Activated naive CD8-positive, alpha-beta T cell treated with anti-CD3 and anti-CD28 coated beads, Interleukin-2, amount 50 U/mL, for 24 hours (primary cell): ENCODE measurements at regions not wholly inside any gene's neighbourhood (a gene's known extent, or its start where the extent isn't known, plus 50 kb on each side); places are given as distances from the start of the nearest gene placed in this dataset.
"Not testable (repeated sequence)": the region's sequence is repeated elsewhere in the genome, so short reads cannot be mapped to it uniquely, and the experiment has no call there.

Source experiments
- ATAC-seq: fragments of 150-1000 bp; cut with Tn5 transposase; one replicate; pipeline ENCODE4 v1.10.0; 2021
- DNase-seq: peaks from one replicate; pipeline ENCODE4 v3.0.0; 2021
- H3K27ac Mint-ChIP-seq: one replicate; pipeline ENCODE4 v1.8.0; 2021; ENCODE audit warnings: mild to moderate bottlenecking, mixed read lengths
- H3K27me3 Mint-ChIP-seq: one replicate; pipeline ENCODE4 v1.8.0; 2021; ENCODE audit warnings: mixed read lengths
- H3K36me3 Mint-ChIP-seq: one replicate; pipeline ENCODE4 v1.8.0; 2021; ENCODE audit warnings: low read depth, mixed read lengths
- H3K4me1 Mint-ChIP-seq: one replicate; pipeline ENCODE4 v1.8.0; 2021; ENCODE audit warnings: mixed read lengths
- H3K4me3 Mint-ChIP-seq: one replicate; pipeline ENCODE4 v1.8.0; 2021; ENCODE audit warnings: mild to moderate bottlenecking, moderate library complexity, mixed read lengths
- H3K9me3 Mint-ChIP-seq: one replicate; pipeline ENCODE4 v1.8.0; 2021; ENCODE audit warnings: mixed read lengths

DNA sequence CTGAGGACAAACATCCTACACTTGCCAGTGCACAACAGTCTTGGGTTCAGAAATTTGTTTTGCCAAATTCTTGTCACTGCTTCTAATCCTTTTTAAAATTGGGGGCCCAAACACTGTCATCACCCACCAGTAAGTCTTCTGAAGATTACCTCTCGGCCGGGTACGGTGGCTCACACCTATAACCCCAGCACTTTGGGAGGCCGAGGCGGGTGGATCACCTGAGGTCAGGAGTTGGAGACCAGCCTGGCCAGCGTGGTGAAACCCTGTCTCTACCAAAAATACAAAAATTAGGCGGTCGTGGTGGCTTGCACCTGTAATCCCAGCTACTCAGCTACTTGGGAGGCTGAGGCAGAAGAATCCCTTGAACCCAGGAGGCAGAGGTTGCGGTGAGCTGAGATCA, 87.8 kb upstream of the DMRT1 start:
- not testable (repeated sequence) for H3K4me3 Mint-ChIP-seq, H3K27me3 Mint-ChIP-seq, H3K9me3 Mint-ChIP-seq, H3K27ac Mint-ChIP-seq, ATAC-seq, DNase-seq, H3K36me3 Mint-ChIP-seq
- peaks cover 48% of the 10 kb centered on the region for H3K4me1 Mint-ChIP-seq

DNA sequence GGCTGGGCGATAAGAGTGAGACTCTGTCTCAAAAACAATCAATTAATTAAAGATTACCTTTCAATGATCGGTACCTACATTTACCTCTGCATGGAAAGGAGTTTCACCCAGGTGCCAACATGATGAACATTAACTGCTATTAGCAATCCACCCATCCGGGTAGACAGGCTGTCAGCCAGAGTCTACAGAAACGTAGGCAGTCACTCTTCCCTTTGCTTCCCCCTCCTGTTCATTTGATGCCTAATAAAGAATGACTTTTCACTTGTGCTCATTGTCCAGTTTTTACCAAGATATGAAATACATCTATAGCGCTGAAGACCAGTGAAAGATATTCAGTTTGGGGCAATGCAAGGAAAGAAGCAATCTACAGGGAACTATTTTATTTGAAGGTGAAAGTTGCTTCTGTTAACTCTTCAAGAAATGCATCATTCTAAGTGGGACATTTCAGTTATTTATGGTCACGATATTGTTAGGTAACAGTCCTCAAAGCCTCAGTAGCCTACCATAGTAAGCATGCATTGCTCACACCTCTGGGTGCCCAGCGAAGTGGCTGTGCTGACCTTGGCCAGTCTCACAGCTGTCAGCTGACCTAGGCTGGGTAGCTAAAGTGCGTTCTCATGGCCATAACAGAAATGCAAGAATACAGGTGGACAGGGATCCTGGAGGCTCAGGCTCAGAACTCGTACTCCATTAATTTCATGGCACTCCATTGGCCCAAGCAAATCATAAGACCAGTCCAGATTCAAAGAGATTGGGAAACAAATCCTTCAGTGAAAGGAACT, 87.2 kb upstream of the DMRT1 start:
- Mint-ChIP-seq H3K4me1 (peaks cover 42% of the 10 kb centered on the region), H3K4me3 (no peak overlapping the region), H3K36me3 (no peaks in the 10 kb centered on the region), H3K9me3 (no peaks in the 10 kb centered on the region), H3K27me3 (peaks cover 4% of the 10 kb centered on the region), H3K27ac (no peak overlapping the region)
- DNase-seq (no peak), ATAC-seq (no peak)

DNA sequence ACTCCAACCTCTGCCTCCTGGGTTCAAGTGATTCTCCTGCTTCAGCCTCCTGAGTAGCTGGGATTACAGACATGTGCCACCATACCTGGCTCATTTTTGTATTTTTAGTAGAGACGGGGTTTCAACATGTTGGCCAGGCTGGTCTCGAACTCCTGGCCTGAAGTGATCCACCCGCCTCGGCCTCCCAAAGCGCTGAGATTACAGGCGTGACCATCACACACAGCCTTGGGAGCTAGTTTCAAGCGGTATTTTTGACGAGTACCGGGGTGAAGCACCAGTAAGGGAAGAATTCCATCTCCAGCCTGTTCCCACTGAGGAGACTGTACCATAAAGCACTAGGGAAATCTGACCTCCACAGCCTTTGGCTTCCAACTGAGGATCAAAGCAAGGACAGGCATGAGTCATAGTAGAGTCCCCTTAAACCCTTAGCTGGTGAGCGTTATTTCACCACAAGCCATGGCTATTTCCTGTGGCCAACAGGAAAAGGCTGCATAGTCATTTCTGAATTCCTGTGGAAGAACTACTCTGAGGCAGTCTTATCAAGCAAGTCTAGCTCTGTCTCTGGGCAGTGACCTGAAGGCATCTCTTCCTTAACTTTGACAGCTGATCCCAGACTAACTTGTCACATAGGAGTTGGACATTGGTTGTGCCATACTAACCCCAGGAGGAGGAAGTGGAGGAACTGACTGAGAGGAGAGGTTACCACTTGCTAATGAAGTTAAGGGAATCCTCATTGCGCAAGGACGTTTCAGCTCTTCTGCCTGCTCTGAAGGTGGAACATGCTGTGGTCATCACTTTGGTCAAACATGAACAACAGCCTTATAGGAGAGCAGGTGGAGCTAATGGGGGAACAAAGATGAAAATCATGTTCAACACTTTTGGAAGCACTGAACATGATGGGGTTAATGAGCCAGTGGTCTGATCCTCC, 85.8 kb upstream of the DMRT1 start:
- H3K4me1 Mint-ChIP-seq = peaks cover 30% of the 10 kb centered on the region

DNA sequence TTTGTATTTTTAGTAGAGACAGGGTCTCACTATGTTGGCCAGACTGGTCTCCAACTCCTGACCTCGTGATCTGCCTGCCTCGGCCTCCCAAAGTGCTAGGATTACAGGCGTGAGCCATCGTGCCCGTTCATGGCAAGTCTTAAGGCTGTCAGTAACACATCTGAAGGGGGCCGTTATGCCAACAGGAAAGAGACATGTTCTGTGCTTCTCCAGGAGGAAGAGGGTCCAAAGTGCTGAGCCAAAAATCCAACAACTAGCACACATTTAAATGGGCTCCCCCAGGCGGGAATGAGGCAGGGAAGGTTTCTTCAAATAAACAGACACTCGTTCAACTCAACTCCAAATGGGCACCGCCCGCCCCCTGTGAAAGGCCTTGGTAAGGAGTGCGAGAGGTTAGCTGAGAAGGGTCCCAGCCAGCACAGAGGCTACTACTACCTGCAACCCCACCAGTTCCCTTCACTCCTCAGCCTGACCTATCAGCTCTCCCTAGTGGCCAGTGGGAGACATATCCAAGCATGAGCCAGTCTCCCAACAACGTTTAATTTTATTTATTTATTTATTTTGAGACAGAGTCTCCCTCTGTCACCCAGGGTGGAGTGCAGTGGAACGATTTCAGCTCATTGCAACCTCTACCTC, 84.1 kb upstream of the DMRT1 start:
- H3K4me3 Mint-ChIP-seq = no peak overlapping the region
- ATAC-seq (peak; percentile 66), DNase-seq (no peak)
- no peaks in the 10 kb centered on the region for H3K9me3 Mint-ChIP-seq
- H3K36me3 Mint-ChIP-seq = no peaks in the 10 kb centered on the region
- H3K27me3 Mint-ChIP-seq = peaks cover 6% of the 10 kb centered on the region
- no peak overlapping the region for H3K27ac Mint-ChIP-seq
- peaks cover 17% of the 10 kb centered on the region for H3K4me1 Mint-ChIP-seq

More for the DNA sequence above, 85.8 kb upstream of the DMRT1 start:
- Mint-ChIP-seq H3K27ac (no peak overlapping the region), H3K36me3 (no peaks in the 10 kb centered on the region), H3K9me3 (no peaks in the 10 kb centered on the region), H3K27me3 (peaks cover 4% of the 10 kb centered on the region), H3K4me3 (no peak overlapping the region)
- DNase-seq (no peak), ATAC-seq (peak; percentile 21)

DNA sequence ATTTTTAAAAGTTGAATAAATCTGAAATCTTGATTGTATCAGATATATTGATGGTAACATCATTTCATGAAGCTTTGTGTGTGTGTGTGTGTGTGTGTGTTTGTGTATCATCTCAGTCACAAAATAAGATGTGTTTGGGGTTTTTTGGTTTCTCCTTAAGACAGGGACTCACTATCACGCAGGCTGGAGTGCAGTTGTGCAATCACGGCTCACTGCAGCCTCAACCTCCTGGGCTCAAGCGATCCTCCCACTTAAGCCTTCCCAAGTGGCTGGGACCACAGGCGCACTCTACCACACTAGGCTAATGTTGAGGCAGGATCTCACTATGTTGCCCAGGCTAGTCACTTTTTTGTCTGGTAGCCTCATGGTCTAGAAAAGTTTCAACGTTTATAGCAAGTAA, 83.4 kb upstream of the DMRT1 start:
- no peak overlapping the region for H3K27ac Mint-ChIP-seq
- ATAC-seq = no peak
- no peak for DNase-seq
- no peak overlapping the region for H3K4me3 Mint-ChIP-seq
- peaks cover 16% of the 10 kb centered on the region for H3K4me1 Mint-ChIP-seq
- H3K36me3 Mint-ChIP-seq = no peaks in the 10 kb centered on the region
- H3K9me3 Mint-ChIP-seq = no peaks in the 10 kb centered on the region
- peaks cover 7% of the 10 kb centered on the region for H3K27me3 Mint-ChIP-seq

DNA sequence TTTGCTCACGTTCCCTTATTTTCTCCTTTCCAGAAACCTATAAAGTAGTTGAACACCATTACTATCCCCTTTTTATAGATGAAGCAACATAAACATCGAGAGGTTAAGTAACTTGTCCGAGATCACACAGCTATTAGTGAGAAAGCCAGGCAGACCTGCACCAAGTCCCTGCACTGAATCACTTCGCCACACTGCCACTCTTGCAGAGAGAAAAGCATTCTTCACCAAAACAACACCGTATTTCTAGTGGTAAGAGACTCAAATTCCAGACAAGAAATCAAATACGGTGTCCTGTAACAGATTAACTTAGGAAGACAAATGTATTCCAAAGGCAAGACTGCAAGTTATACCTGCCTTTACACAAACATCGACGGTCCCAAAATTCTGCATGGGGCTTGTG, 82.0 kb upstream of the DMRT1 start:
- no peak overlapping the region for H3K27ac Mint-ChIP-seq
- no peak for ATAC-seq

DNA sequence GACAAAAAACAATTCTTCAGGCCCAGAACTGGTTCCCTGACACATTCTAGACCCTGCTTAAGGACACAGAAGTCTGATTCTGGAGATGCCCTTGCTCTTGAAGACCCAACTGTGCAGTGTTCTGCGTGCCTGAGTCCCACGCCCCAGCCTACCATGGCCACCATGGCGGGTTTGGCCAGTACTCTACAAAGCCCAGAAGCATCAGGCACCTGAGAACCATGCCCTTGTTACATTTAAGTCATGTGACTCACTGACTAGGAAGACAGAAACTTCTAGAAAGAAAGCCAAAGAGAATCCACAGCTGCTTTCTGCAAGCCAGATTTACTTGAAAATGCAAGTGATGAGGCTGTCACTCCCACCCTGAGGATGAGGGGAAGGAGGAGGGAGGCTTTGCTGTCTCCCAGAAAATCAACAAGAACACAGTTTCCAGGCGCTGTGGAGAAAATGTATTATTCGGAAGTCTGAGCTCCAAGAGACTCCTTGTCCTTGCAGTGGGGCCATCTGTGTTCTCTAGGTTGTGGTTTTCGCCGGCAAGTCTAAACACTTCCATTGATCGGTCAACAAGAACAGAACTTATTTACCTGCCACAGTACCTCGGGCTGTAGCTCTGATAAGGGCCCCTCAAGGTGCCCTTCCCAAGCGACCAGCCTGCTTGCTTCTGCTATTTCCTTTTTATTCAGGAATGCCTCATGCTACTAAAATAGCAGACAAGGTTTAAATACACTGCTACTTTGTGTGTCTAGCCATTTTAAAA, 81.3 kb upstream of the DMRT1 start:
- DNase-seq = no peak
- Mint-ChIP-seq H3K27me3 (peaks cover 8% of the 10 kb centered on the region), H3K4me1 (peaks cover 17% of the 10 kb centered on the region), H3K36me3 (no peaks in the 10 kb centered on the region), H3K27ac (no peak overlapping the region), H3K4me3 (no peak overlapping the region), H3K9me3 (no peaks in the 10 kb centered on the region)
- no peak for ATAC-seq

More for the DNA sequence above, 82.0 kb upstream of the DMRT1 start:
- Mint-ChIP-seq H3K4me1 (peaks cover 19% of the 10 kb centered on the region), H3K36me3 (no peaks in the 10 kb centered on the region), H3K4me3 (no peak overlapping the region), H3K27me3 (peaks cover 7% of the 10 kb centered on the region), H3K9me3 (no peaks in the 10 kb centered on the region)
- no peak for DNase-seq

DNA sequence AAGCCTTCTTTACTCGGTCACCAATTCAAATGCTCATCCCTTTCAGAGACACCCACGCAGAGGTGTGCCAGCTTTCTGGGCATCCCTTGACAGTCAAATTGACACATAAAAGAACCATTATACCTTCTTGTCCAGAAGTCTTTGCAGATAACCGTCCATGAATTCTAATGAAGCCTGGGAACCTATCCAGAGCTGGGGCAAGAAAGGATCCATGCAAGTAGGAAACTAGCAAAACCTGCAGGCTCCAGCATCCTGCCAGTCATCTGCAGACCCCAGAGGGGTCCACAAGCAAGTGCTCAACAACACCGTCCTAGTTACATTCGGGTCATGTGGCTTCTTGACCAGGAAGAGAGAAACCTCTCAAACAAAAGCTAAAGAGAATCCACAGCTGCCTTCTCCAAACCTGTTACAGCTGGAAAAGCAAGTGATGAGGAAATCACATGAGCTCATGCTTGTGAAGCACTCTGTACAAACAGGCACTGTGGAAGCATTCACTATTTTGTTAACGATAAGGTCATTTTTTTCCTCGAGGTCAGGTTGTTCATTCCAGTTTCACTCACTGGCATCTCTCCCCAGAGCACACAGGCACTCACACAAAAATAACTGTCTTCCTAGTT, 80.2 kb upstream of the DMRT1 start:
- no peaks in the 10 kb centered on the region for H3K36me3 Mint-ChIP-seq
- ATAC-seq = no peak
- no peak overlapping the region for H3K4me3 Mint-ChIP-seq
- no peaks in the 10 kb centered on the region for H3K9me3 Mint-ChIP-seq
- H3K4me1 Mint-ChIP-seq = peaks cover 8% of the 10 kb centered on the region
- H3K27me3 Mint-ChIP-seq = peaks cover 6% of the 10 kb centered on the region
- no peak for DNase-seq
- no peak overlapping the region for H3K27ac Mint-ChIP-seq

DNA sequence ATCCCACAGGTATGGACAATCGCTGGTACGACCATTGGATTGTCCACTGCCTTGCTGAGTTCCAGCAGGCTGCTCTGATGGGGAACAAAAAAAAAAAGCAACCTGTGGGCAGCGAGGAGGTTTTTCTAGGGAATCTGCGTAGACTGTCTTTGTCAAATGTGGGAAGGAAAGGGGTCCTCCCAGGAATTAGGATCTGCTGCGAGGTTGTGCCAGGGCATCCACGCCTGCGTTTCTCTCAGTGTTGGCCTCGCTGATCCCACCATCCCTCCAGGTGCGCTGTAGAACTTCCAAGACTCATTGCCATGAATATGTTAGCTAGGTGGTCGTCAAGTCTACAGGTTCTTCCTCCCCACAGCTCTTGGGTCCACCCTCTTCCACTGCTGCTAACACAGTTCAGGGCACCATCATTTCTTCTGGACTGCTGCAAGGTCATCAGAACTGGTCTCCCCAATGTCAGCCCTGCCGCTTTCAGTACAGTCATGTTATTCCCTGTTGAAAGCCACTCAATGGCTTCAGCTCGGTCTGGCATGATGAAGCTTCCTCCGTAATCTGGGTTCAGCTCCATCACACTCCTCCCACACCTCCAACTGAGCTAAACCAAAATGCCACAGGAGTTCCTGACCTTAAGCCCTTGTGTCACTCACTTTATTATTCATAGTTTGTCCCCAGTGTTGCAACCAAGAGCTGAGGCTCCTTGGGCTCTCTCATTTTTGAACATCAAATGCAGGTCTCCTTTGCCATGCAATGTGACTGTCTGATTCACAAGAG, 79.5 kb upstream of the DMRT1 start:
- DNase-seq (no peak), ATAC-seq (peak; percentile 38)
- H3K4me1 Mint-ChIP-seq = peaks cover 8% of the 10 kb centered on the region
- H3K27ac Mint-ChIP-seq = no peak overlapping the region
- H3K4me3 Mint-ChIP-seq = no peak overlapping the region
- H3K27me3 Mint-ChIP-seq = peaks cover 6% of the 10 kb centered on the region
- no peaks in the 10 kb centered on the region for H3K9me3 Mint-ChIP-seq
- H3K36me3 Mint-ChIP-seq = no peaks in the 10 kb centered on the region

DNA sequence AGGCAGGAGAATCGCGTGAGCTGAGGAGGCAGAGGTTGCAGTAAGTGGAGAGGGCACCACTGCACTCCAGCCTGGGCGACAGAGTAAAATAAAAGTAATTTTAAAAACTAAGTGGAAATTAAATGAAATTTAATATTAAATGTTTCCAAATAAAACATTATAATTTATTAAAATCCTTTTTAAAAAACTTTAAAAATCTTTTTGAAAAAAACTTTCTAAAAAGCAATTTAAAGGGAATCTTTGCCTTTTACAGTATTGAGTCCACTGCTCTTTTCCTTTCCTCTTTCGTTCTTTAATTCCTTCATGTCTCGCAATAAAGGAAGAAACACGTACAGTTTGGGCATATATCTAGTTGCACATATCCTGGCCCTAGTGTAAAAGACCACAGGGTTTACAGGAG, 77.8 kb upstream of the DMRT1 start:
- H3K27me3 Mint-ChIP-seq = peaks cover 11% of the 10 kb centered on the region
- H3K4me1 Mint-ChIP-seq = peaks cover 8% of the 10 kb centered on the region
- H3K9me3 Mint-ChIP-seq = no peaks in the 10 kb centered on the region
- DNase-seq (no peak), ATAC-seq (no peak)
- no peaks in the 10 kb centered on the region for H3K36me3 Mint-ChIP-seq
- no peak overlapping the region for H3K27ac Mint-ChIP-seq
- no peak overlapping the region for H3K4me3 Mint-ChIP-seq

DNA sequence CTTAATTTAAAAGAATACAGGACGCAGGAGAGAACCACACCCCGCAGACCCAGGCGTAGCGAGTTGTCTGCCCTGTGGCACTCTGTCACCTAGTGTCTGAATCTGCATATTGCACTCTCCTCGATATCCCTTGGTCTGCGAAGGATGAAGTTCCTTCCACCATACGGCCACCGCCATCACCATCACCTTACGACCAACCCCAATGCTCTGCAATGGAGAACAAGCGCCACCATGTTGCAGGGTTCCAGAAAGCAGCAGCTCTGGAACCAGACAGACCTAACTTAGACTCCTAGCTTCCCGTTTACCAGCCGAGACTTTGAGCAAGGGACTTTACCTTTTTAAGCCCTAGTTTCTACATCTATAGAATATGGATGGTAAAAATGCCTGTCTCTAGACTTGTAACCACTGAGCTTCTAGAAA, 77.4 kb upstream of the DMRT1 start:
- no peak overlapping the region for H3K27ac Mint-ChIP-seq
- peak; percentile 94 for ATAC-seq
- H3K4me3 Mint-ChIP-seq = peak overlapping the region; percentile 5
- DNase-seq = peak; percentile 36
- no peaks in the 10 kb centered on the region for H3K9me3 Mint-ChIP-seq
- H3K4me1 Mint-ChIP-seq = peaks cover 8% of the 10 kb centered on the region
- H3K27me3 Mint-ChIP-seq = peaks cover 14% of the 10 kb centered on the region
- no peaks in the 10 kb centered on the region for H3K36me3 Mint-ChIP-seq

DNA sequence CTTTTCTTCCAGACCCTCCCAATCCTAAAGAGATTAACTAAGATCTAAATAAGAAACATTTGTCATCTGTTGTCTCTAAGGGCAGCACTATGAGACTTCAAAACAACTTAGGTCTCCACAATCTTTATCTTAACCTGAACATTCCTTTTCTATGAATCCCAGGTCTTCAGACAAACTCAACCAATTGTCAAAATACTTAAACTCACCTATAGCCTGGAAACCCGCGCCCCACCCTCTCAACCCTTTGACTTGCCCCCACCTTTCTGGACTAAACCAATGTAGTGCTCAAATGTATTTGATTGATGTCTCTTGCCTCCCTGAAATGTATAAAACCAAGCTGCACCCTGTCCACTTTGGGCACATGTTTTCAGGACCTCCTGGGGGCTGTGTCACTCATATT, 76.5 kb upstream of the DMRT1 start:
- ATAC-seq = no peak
- no peak overlapping the region for H3K4me3 Mint-ChIP-seq
- peaks cover 23% of the 10 kb centered on the region for H3K27me3 Mint-ChIP-seq

DNA sequence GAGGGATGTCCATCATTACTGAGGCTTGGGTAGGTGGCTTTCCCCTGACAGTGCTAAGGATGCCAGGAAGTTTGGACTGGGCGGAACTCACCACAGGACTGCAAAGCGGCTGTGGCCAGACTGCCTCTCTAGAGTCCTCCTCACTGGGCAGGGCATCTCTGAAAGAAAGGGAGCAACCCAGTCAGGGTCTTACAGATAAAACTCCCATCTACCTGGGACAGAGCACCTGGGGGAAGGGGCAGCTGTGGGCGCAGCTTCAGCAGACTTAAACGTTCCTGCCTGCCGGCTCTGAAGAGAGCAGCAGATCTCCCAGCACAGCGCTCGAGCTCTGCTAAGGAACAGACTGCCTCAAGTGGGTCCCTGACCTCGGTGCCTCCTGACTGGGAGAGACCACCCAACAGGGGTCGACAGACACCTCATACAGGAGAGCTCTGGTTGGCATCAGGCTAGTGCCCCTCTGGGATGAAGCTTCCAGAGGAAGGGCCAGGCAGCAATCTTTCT, 74.4 kb upstream of the DMRT1 start:
- not testable (repeated sequence) for H3K9me3 Mint-ChIP-seq, H3K4me3 Mint-ChIP-seq, DNase-seq, H3K36me3 Mint-ChIP-seq, H3K4me1 Mint-ChIP-seq, ATAC-seq, H3K27ac Mint-ChIP-seq
- H3K27me3 Mint-ChIP-seq = peaks cover 35% of the 10 kb centered on the region

More for the DNA sequence above, 76.5 kb upstream of the DMRT1 start:
- peaks cover 8% of the 10 kb centered on the region for H3K4me1 Mint-ChIP-seq
- H3K27ac Mint-ChIP-seq = no peak overlapping the region
- no peaks in the 10 kb centered on the region for H3K9me3 Mint-ChIP-seq
- H3K36me3 Mint-ChIP-seq = no peaks in the 10 kb centered on the region
- DNase-seq = no peak
